ENCODE measurements at regions not wholly inside any gene's neighbourhood (a gene's known extent, or its start where the extent isn't known, plus 50 kb on each side); places are given as distances from the start of the nearest gene placed in this dataset.

DNA sequence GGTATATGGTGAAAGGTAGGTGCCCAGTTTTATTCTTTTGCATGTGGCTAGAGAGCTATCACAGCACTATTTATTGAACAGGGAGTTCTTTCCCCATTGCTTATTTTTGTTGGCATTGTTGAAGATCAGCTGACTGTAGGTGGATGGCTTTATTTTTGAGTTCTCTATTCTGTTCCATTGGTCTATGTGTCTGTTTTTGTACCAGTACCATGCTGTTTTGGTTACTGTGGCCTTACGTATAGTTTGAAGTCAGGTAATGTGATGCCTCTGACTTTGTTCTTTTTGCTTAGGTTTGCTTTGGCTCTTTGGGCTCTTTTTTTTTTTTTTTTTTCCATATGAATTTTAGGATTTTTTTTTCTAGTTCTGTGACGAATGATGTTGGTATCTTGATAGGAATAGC is 139.2 kb upstream of the CTNNB1 start:
- TF ChIP-seq, protein P1, sequence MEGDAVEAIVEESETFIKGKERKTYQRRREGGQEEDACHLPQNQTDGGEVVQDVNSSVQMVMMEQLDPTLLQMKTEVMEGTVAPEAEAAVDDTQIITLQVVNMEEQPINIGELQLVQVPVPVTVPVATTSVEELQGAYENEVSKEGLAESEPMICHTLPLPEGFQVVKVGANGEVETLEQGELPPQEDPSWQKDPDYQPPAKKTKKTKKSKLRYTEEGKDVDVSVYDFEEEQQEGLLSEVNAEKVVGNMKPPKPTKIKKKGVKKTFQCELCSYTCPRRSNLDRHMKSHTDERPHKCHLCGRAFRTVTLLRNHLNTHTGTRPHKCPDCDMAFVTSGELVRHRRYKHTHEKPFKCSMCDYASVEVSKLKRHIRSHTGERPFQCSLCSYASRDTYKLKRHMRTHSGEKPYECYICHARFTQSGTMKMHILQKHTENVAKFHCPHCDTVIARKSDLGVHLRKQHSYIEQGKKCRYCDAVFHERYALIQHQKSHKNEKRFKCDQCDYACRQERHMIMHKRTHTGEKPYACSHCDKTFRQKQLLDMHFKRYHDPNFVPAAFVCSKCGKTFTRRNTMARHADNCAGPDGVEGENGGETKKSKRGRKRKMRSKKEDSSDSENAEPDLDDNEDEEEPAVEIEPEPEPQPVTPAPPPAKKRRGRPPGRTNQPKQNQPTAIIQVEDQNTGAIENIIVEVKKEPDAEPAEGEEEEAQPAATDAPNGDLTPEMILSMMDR (conservative IDR thresholded peaks at IDR 0.05; ENCODE audit: low read length) = no peak
- TF ChIP-seq EZH2phosphoT487 (IDR thresholded peaks at IDR 0.05; ENCODE audit: borderline replicate concordance) = no peak

Data from Loucy (cell line).